HS-27A (cell line): ENCODE measurements at regions not wholly inside any gene's neighbourhood (a gene's known extent, or its start where the extent isn't known, plus 50 kb on each side); places are given as distances from the start of the nearest gene placed in this dataset.

Experiments used
- DNase-seq: peaks from one replicate; pipeline ENCODE4 v3.0.0-alpha.2; 2012; ENCODE audit warnings: low read depth, missing footprints

DNA sequence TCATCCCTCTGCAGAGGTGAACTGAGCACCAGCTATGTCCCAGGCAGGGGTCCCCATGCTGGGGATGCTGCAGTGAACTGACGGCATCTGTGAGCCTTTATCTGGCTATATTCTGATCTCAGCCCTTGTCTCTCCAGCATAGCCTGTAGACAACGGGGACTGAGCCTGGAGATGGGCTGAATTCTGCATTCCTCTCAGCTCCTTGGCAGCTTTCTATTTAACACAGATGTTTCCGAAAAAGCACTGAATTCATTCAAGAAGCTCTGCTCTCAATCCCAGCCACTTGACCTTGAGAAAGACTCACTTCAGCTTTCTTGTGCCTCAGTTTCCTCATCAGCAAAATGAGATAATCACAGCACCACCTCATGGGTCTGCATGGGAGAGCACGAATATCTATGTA, 204.4 kb upstream of the PMEPA1 start:
- DNase-seq = no peak

DNA sequence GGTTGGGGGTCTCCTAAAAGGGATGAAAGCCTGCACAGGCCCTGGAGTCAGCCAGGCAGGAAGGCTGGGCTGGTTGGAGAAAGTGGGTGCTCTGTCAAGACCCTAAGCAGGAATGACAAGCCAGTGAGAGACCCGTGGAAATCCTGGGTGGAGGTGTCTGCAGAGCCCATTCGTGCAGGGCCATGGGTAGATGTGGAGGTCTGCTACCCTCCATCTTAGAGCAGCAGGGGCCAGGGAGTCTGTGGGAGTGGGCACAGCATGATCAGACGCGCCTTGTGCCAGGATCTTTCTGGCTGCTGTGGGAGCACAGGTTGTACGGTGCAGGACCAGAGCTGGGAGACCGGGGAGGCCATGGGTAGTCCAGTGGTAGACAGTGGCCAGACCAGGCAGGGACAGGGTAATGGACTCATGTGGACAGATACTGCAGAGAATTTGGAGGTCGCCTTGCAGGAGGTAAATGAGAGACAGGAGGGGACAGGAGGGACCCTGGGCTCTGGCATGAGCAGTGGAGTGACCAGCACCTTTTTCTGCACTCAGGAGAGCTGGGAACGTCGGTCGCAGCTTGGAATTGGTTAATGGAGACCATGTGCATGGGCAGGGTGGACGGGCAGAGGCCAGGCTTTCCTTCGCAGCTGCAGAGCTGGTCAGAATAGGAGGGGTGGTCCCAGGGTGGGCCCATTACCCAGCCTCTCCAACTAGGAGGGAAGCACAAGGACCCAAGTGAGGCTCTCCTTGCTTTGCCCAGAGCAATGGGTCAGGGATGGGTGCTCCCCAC, 203.5 kb upstream of the PMEPA1 start:
- no peak for DNase-seq

DNA sequence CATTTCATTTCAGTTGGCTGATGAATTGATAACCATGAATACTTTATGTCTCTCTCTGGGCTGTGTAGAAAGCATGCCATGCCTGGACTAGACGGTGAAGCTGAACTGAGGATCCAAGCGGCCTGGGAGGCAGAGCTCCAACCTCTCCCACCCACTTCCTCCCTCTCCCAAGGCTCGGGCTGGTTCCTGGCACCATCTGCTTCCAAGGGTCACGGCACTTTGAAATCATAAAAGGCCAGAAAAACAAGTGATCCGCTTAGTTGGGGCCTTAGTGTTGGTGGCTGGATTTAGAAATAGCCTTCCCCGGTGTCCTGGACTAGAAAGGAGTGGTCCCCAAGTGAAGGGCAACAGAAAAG, 202.4 kb upstream of the PMEPA1 start:
- DNase-seq = no peak

DNA sequence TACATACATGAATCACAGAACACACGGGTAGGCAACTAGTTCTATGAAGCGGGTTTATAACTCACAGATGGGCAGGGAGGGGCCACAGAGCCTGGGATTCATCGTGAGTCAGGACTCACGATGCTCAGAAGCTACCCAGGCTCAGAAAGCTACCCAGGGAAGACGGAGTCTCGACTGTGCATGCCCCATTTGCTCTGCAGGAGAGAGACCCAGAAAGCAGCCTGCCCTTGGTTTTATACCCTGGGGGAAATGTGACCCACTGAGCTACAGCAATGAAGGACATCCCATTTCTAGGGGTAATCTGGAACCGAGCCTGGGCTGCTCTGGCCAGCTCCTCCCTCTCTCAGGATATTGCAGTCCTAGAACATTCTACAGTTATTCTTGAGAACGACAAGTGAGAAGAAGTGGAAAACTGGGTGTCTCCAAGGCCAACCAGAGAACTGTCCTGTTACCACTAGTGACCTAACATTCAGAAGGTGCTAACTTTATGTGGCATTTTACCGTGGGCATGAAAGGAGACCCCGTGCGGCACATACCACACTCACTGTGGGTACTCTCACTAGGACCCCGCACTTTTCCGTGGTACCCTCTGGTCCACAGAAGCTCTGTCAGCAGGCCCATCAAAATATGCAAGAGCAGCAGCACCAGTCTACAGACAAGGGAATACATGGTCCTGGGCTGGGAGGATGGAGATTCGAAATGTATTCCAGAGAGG, 201.9 kb upstream of the PMEPA1 start:
- no peak for DNase-seq

DNA sequence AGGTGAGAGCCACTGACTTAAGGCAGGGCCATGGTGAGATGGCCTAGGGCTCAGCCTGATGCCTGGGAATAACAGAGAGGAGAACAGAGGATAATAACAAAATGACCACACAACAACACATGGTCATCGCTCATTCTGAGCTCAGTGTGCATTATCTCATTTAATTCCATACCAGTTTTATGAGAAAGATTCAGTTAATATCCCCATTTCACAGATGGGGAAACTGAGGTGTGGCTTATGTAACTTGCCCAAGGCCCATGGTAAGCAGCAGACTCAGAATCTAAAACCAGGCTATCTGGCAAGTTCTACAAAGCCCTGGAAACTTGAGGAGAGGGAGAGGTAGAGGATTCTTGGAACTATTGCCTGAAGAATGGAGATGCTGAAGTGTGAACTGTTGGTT, 200.9 kb upstream of the PMEPA1 start:
- no peak for DNase-seq

DNA sequence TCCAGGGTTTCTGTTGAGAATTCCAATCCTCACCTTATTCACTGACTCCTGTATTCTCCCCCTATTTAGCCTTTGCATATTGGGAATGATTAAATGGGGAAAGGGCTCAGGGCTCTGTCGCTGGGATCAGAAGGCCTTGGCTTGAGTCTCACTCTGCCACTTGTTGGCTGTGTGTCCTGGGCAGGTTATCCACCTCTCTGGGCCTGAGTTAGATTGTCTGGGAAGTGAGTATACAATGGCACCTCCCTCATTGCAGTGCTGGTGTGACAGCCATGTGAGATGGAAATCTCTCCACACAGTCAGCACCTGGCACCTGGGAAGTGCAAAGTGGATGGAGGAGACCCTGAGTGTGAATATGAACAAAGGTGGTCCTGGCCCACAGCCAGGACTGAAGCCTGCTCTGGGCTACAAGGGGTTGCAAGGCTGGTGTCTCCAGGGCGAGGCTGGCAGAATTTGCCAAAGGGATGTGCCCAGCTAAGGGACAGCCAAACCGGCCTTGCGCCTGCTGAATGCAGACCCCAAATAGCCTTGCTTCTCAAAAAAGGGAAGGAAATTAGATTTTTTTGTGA, 200.0 kb upstream of the PMEPA1 start:
- DNase-seq = no peak

DNA sequence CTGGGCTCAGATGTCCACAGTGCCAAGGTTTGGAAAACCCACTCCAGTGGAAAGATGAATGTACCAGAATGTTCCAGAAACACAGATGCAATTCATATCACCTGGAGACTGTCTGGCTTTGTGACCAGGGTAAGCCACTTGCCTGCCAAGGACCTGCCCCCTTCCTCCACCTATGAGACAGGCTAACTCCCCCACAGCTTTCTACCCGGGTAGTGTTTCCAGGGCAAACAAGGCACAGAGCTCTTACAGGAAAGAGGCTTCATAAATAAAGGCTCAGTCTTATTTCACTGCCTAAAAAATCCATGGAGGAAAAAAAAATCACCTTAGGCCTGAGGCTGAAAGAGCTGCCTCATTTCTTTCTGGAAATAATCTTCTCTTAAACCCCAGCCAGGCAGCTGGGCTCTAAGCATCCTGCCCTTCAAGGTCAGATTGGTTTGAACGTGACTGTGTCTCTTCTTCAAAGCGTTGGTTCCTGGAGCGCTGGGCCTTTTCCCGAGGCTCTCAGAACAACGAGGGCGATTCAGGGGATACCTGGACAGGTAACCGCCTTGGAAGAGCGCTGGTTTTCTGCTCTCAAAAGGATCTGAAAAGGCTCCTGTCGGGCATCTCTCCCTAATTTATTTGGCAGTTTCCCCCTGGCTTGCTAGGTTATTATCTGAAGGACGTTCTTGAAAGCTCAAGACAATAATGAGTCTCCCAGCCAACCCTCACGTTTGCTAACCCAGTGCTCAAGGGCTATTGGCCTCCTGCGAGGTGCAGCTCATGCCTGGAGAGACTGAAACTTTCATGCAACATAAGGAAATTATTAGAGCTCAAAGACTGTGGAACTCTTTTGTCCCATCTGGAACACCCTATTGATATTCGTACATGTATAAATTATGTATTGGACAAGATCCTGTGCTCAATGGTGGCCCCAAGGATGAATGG, 199.2 kb upstream of the PMEPA1 start:
- DNase-seq = no peak

DNA sequence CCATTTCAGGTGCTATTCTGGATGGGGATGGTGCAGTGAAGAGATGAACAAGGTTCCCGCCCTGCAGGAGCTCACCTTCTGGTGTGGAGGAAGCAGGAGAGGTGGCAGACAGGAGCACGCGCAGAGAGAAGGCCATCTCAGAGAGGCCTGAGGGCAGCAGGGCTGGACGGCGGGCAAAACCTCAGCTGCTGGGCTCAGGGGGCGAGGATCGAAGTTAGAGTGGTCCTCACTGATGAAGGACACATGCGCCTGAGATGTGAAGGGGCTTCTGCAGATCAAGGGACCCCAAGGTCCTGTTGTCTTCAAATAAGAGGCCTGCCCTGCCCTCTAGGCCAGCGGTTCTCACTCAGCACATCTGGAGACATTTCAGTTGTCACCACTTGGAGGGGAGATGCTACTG, 198.4 kb upstream of the PMEPA1 start:
- no peak for DNase-seq

DNA sequence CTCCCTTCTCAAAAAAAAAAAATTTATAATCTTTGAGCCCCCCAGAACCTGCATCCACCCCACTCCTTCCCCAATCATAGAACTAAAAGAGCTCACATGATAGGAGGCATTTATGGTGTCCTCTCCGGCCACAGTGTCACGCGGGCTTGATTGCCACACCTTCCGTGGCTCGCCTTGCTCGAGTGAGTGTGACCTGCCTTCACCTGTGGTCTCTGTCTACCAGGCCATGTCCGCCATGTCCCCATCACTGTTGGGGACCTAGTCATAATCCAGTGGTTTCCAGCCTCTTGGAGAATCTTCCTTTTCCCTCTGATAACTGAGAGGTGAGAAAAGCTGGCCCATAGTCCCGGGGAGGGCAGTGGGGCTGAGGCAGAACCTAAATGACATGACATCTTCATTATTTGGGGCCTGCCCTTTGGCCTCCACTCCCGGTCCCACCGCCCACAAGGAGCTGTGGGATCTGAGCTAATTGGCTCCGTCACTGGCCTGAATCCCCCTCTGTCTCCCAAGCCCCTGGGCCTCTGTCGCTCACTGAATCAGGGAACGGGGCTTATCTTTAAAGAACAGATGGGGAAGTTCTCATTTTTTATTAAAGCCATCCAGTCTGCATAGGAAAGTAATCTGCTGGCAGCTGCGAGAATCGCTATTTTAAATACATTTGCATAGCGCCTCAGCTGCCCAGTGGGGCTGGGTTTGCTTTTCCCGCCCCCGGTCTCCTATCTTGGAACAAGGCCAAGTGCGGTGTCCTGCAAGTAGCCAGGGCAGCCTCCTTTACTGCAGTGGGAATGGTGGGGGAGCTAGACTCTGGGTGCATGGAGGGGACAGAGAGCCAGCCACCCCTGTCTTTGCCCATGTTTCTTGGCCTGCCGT, 197.6 kb upstream of the PMEPA1 start:
- no peak for DNase-seq

DNA sequence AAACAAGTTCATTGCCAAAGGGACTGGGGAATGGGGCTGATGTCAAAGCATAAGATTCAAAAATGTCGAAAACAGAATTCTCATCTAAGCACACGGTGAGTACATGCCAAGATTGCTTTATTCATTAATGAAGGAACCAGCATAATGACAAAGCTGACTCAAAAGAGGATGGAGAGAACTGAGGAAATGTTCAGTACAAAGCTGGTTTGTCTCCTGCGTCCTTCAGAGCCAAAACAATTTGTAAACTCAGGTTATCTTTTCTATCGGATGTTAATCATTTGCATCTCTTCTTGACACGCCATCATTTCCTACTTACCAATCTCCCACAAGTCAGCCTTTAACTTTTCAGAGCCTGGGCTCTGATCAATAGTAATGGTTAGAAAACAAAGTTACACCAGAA, 195.6 kb upstream of the PMEPA1 start:
- DNase-seq = no peak

DNA sequence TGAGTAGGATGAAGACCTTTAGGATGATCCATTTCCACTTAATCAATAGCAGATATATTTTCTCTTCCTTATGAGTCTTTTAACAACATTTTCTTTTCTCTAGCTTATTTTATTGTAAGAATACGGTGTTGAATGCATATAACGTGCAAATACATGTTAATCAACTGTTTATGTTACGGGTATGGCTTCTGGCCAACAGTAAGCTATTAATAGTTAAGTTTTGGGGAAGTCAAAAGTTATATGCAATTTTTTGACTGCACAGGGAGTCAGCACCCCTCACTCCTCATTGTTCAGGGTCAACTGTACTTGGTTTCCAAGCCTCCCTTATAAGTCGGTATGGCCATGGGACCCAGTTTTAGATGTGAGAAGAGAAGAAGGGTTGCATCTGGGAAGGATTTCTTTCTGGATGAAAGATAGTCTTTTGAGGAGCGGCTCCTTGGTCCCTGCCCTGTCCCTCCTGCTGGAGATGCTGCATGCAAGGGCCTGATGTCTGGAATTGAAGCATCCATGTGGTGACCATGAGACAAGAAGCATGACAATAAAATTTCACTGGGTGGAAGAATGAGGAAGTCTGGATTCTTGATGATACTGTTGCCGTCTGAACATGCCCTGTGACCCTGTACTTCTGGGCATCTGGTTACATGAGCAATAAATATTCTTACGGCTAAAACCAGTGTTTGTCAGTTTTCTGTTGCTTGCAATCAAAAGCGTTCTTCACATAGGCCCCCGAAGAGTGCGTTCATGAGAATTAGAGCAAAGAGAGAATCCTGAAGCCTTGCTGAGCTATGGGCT, 194.7 kb upstream of the PMEPA1 start:
- no peak for DNase-seq

DNA sequence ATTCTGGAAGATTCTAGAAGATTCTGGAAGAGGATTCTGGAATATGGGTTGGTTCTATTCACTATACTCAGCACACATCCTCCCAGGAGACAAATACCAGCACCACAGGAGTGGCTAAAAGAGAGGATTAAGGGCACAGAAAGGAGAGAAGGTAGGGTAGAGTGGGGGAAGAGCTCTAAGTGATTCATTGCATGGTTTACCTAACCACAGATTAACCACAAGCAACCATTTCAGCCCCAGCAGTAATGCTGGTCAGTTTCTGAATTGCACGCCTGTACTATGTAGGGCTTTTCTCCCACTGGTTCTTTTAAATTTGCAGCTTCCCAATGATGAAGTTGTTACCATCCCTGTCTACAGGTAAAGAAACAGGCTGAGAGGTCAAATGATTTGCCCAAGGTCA, 192.7 kb upstream of the PMEPA1 start:
- DNase-seq = no peak

DNA sequence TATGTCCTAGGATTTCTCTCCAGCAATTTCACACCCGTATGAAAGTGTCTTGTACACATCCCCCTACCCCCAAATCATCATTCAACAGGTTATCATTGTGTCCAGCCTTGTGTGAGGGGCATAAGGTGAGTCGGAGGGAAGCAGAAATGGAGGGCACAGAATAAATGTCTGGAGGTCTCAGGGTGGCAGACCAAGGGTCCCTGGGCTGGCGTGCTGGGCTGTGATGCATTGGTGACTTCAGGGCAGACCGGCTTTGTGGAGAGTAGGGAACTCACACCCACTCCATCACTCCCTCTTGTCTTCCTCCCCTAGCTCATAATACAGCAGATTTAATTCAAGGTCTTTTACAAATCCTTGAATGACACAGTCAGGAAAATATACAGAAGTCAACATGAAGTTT, 191.7 kb upstream of the PMEPA1 start:
- DNase-seq = no peak

DNA sequence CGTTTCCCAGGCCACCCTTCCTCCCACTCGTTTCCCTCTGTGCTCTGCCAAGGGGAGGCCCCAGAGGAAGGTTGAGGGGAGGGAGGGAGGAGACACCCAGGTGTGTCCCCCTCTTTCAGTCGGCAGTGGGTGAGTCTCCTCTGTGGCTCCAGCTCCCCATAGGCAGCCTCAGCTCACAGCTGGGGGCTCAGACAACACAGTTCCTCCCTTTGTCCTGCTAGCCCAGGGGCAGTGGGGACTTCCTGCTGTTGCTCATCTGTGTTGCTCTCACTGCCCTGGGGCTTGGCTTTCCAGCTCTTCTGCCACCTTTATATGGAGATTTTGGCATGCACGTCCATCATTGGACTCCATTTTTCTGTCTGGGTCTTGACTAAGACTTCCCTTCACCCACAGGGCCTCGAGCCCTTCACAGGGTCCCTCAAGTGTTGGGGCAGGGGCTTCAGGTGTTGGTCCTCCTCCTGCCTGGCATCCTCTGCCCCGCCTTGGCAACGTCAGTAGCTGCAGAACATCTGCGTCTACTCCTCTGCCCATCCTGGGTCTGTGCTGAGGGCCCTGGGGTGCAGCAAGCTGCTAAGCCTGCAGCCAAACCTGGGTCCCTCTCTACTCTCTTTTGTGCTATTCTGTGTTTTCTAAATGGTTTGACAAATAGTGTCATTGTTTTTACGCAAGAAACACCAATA, 190.6 kb upstream of the PMEPA1 start:
- no peak for DNase-seq

DNA sequence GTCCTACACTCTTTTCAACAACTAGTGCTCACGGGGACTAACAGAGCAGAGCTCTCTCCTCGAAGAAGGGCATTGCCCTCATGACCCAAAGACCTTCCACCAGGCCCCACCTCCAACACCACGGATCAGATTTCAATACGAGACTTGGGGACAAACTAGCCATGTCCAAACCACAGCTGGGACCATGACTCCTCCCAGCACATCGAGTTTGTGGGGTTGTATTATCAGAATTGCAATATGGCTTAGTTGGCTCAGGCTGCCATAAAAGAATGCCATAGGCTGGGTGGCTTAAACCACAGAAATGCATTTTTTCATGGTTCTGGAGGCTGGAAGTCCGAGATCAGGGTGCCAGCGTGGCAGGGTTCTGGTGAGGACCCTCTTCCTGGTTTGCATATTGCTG, 189.7 kb upstream of the PMEPA1 start:
- DNase-seq = no peak

DNA sequence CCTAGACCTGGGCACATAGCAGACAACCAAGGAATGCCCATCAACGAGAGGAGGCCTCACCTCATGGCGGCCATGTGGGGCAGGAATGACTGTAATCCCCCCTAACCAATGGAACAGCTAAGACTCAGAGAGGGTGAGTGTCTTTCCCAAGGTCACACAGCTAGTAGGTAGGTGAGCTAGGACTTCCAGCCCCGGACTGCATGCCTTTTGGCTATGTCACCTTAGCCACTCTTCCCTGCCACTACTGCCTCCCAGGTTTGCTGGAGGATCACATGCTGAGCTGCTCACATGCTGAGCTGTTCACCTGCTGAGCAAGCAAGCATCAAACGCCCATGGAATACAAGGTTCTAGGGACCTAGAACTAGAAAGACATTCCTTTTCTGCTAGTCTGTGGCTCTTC, 188.5 kb upstream of the PMEPA1 start:
- no peak for DNase-seq

DNA sequence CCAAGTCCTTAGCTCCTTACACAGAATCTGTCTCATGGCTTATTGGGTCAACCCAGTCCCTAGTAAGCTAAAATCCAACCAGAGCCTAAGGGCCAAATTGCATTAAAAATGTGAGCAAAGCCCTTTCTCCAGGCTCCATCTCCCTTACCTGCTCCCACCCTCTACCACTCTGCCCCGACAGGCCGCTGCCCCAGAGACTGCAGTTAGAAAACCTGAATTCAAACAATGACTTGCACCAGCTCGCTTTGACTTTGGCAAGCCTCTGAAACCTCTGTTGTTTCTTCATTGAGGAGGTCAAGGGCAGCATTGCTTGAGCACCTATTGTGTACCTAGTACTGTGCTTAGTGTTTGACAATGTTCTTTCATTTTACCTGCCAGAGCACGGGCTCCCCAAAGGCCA, 188.1 kb upstream of the PMEPA1 start:
- DNase-seq = no peak

DNA sequence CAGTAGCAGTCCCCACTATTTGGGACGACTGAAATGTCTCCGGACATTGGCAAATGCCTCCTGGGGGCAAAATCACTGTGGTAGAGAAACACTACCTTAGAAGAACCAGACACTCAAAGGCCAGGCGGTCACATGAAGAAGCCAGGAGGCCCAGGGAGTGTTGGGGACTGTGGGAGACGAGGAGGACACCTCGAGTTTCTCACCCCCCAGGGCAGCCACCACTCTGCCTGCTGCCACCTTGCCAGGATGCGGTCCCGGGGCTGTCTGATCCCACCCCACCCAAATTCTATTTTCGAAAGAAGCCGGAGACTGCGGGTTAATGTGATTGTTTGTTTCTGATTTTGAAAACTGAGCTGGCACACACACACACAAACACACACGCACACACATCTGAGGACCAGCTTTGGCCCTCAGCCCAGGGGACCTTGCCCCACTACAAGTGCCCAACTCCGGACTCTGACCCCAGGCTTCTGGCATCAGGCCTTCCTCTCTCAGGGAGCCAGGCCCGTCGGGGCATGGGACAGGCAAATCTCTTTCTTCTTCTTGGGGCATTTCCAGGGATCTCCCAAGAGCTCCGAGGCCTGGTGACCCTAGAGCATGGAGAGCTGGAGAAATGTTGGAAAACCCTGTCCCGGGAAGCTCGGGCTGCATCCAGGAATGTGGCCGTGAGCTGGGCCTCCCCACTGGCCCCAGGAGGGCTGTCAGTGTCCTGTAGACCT, 187.5 kb upstream of the PMEPA1 start:
- DNase-seq = no peak

DNA sequence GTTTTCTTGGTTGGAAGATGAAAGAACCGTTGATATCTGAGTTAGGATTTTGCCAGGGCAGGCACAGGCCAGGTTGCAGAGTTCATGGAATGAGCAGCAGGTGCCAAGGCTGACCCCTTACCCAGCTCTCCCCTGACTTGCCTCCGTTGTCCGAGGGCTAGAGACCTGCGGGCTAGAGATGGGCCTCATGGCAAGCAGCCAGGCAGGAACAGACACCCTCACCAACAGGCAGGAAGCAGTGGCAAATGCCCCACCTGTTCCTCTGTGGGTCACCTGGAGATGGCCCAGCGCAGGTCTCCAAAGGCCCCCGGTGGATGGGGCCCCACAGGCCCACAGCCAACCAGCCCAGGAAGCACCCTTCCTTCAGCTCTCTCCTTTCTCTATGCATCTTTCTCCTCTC, 186.7 kb upstream of the PMEPA1 start:
- no peak for DNase-seq
